ENCODE measurements at regions not wholly inside any gene's neighbourhood (a gene's known extent, or its start where the extent isn't known, plus 50 kb on each side); places are given as distances from the start of the nearest gene placed in this dataset.

- TF ChIP-seq CTCF (IDR thresholded peaks at IDR 0.05) (no peak), POLR2A (IDR thresholded peaks at IDR 0.05) (no peak)
- no peak for DNase-seq
- Histone ChIP-seq H3K4me3 (no peak overlapping the region), H3K4me1 (no peaks in the 10 kb centered on the region), H3K36me3 (no peaks in the 10 kb centered on the region), H3K9me3 (no peaks in the 10 kb centered on the region), H3K27me3 (no peaks in the 10 kb centered on the region), H3K27ac (no peak overlapping the region)
Observed at GRCh38 chr18:38826247-38826646, 1260.6 kb upstream of the CELF4 start.

- no peak overlapping the region for H3K27ac ChIP-seq
- H3K9me3 ChIP-seq: no peaks in the 10 kb centered on the region
- H3K36me3 ChIP-seq: no peaks in the 10 kb centered on the region
- TF ChIP-seq POLR2A (IDR thresholded peaks at IDR 0.05) (no peak), CTCF (IDR thresholded peaks at IDR 0.05) (no peak)
- H3K4me1 ChIP-seq: no peaks in the 10 kb centered on the region
- no peak for DNase-seq
- no peak overlapping the region for H3K4me3 ChIP-seq
- H3K27me3 ChIP-seq: no peaks in the 10 kb centered on the region
Observed at GRCh38 chr18:38811209-38811608, 1245.6 kb upstream of the CELF4 start.

- no peak overlapping the region for H3K27ac ChIP-seq
- TF ChIP-seq POLR2A (IDR thresholded peaks at IDR 0.05): no peak
- DNase-seq: no peak
- H3K36me3 ChIP-seq: no peaks in the 10 kb centered on the region
- no peaks in the 10 kb centered on the region for H3K9me3 ChIP-seq
- no peak overlapping the region for H3K4me3 ChIP-seq
- H3K4me1 ChIP-seq: no peaks in the 10 kb centered on the region
- H3K27me3 ChIP-seq: no peaks in the 10 kb centered on the region
Observed at GRCh38 chr18:38810789-38811188, 1245.2 kb upstream of the CELF4 start.

- DNase-seq: no peak
- Histone ChIP-seq H3K27ac (no peak overlapping the region), H3K4me3 (no peak overlapping the region), H3K4me1 (no peaks in the 10 kb centered on the region), H3K36me3 (no peaks in the 10 kb centered on the region), H3K27me3 (no peaks in the 10 kb centered on the region), H3K9me3 (no peaks in the 10 kb centered on the region)
- no peak for TF ChIP-seq CTCF (IDR thresholded peaks at IDR 0.05)
- TF ChIP-seq POLR2A (IDR thresholded peaks at IDR 0.05): no peak
Observed at GRCh38 chr18:38807915-38808314, 1242.3 kb upstream of the CELF4 start.

- no peaks in the 10 kb centered on the region for H3K36me3 ChIP-seq
- no peak overlapping the region for H3K4me3 ChIP-seq
- TF ChIP-seq CTCF (IDR thresholded peaks at IDR 0.05) (no peak), POLR2A (IDR thresholded peaks at IDR 0.05) (no peak)
- no peaks in the 10 kb centered on the region for H3K9me3 ChIP-seq
- H3K27ac ChIP-seq: no peak overlapping the region
- H3K4me1 ChIP-seq: no peaks in the 10 kb centered on the region
- H3K27me3 ChIP-seq: no peaks in the 10 kb centered on the region
- DNase-seq: no peak
Observed at GRCh38 chr18:38805256-38805655, 1239.7 kb upstream of the CELF4 start.

- H3K36me3 ChIP-seq: no peaks in the 10 kb centered on the region
- H3K27ac ChIP-seq: no peak overlapping the region
- H3K4me3 ChIP-seq: no peak overlapping the region
- no peak for TF ChIP-seq CTCF (IDR thresholded peaks at IDR 0.05)
- no peak for TF ChIP-seq POLR2A (IDR thresholded peaks at IDR 0.05)
- no peaks in the 10 kb centered on the region for H3K27me3 ChIP-seq
- no peaks in the 10 kb centered on the region for H3K4me1 ChIP-seq
- no peak for DNase-seq
- no peaks in the 10 kb centered on the region for H3K9me3 ChIP-seq
Observed at GRCh38 chr18:38801640-38802039, 1236.0 kb upstream of the CELF4 start.

All from Peyer's patch (tissue), 4 donors.